ENCODE measurements at regions not wholly inside any gene's neighbourhood (a gene's known extent, or its start where the extent isn't known, plus 50 kb on each side); places are given as distances from the start of the nearest gene placed in this dataset.

GRCh38 chr5:119951330-119951934, 322.1 kb downstream of the FAM170A start (continued):
- TF ChIP-seq ZBTB40 (IDR thresholded peaks at IDR 0.05): no peak
- TF ChIP-seq ZBTB40 (CRISPR knock-in tag; IDR thresholded peaks at IDR 0.05): no peak
- TF ChIP-seq ELF4 (CRISPR knock-in tag; IDR thresholded peaks at IDR 0.05; ENCODE audit: borderline replicate concordance): no peak
- no peak for TF ChIP-seq ZNF503 (CRISPR knock-in tag; IDR thresholded peaks at IDR 0.05)
- TF ChIP-seq ZFY (CRISPR knock-in tag; IDR thresholded peaks at IDR 0.05): no peak
- TF ChIP-seq ZNF180 (CRISPR knock-in tag; IDR thresholded peaks at IDR 0.05; ENCODE audit: borderline replicate concordance, low read depth): no peak
- TF ChIP-seq PAF1 (CRISPR knock-in tag; IDR thresholded peaks at IDR 0.05): no peak
- TF ChIP-seq ZBTB21 (CRISPR knock-in tag; IDR thresholded peaks at IDR 0.05): no peak
- no peak for TF ChIP-seq NFKBIZ (CRISPR knock-in tag; IDR thresholded peaks at IDR 0.05)
- no peak for TF ChIP-seq ZSCAN9 (CRISPR knock-in tag; IDR thresholded peaks at IDR 0.05; ENCODE audit: borderline replicate concordance)
- no peak for TF ChIP-seq UBTF (CRISPR knock-in tag; IDR thresholded peaks at IDR 0.05)
- TF ChIP-seq ZFP36L1 (CRISPR knock-in tag; IDR thresholded peaks at IDR 0.05): no peak
- no peak for TF ChIP-seq YEATS4 (CRISPR knock-in tag; IDR thresholded peaks at IDR 0.05; ENCODE audit: borderline replicate concordance)
- no peak for TF ChIP-seq MXD3 (CRISPR knock-in tag; IDR thresholded peaks at IDR 0.05)
- TF ChIP-seq FOXK2 (IDR thresholded peaks at IDR 0.05): no peak

Data from HepG2 (cell line).